GM12878 (cell line): ENCODE measurements at regions not wholly inside any gene's neighbourhood (a gene's known extent, or its start where the extent isn't known, plus 50 kb on each side); places are given as distances from the start of the nearest gene placed in this dataset.

Source experiments
- ATAC-seq: fragments of 200-7000 bp; cut with Tn5 transposase; 3 replicates; pipeline ENCODE4 v1.9.1; 2020; ENCODE audit warnings: mild to moderate bottlenecking, moderate library complexity
- BruUV-seq: library from RNA; stranded (reverse); fragments of 400-500 nt; replicated peaks from 2 replicates; lab custom pipeline; 2021; lab: Mats Ljungman, UMichigan
- CTCF ChIA-PET: fragments of 300-600 bp; sonication (Branson Sonifier 250); formaldehyde crosslinking; extraction: SDS; loops from one replicate; lab custom pipeline; 2021; ENCODE audit warnings: inconsistent platforms; lab: Yijun Ruan, JAX
- POLR2A ChIA-PET: fragments of 350-600 bp; formaldehyde crosslinking; extraction: SDS; loops from one replicate; lab custom pipeline; 2021; ENCODE audit warnings: inconsistent platforms; lab: Charles Lee
- RAD21 ChIA-PET: fragments of 300-600 bp; sonication (Branson Sonifier 250); formaldehyde crosslinking; loops from one replicate; lab custom pipeline; 2023; ENCODE audit warnings: antibody characterized with exemption; ENCODE audit not compliant: unreplicated experiment; lab: Charles Lee
- SMC1A ChIA-PET: fragments of 300-600 bp; sonication (Branson Sonifier 250); formaldehyde crosslinking; loops from one replicate; lab custom pipeline; 2023; ENCODE audit not compliant: unreplicated experiment, uncharacterized antibody; lab: Charles Lee
- DNase-seq: peaks from one replicate; pipeline ENCODE4 v3.0.0-alpha.2; 2011; ENCODE audit warnings: low read depth, low spot score
- FAIRE-seq: peaks from 3 replicates; lab custom pipeline; 2011; peaks lifted over from hg19 to GRCh38; lab: Jason Lieb, UNC
- H2AFZ ChIP-seq: 2 replicates; pipeline ENCODE4 v1.6.0; 2011; ENCODE audit warnings: low read depth, low read length, control low read depth; ENCODE audit not compliant: control insufficient read depth
- H3K27ac ChIP-seq: 2 replicates; pipeline ENCODE4 v1.5.1; 2011; ENCODE audit warnings: control low read depth; ENCODE audit not compliant: control insufficient read depth, insufficient read depth
- H3K27me3 ChIP-seq, 2 experiments: replicated peaks in 1 of 2; 2 replicates each; pipeline versions ENCODE4 v1.6.0 to v1.6.1; 2011; ENCODE audit warnings: low read length in 1 of 2; ENCODE audit not compliant: control insufficient read depth in 2 of 2, insufficient read depth in 2 of 2
- H3K36me3 ChIP-seq, 2 experiments: 2 replicates each; pipeline ENCODE4 v1.5.1; 2011; ENCODE audit warnings: low read length in 1 of 2; ENCODE audit not compliant: control insufficient read depth in 2 of 2, insufficient read depth in 2 of 2
- H3K4me1 ChIP-seq: 2 replicates; pipeline ENCODE4 v1.6.1; 2011; ENCODE audit warnings: mild to moderate bottlenecking, low read length, moderate library complexity, mixed read lengths; ENCODE audit not compliant: control insufficient read depth, insufficient read depth
- H3K4me2 ChIP-seq: 2 replicates; pipeline ENCODE4 v1.6.0; 2011; ENCODE audit warnings: control low read depth; ENCODE audit not compliant: control insufficient read depth, insufficient read depth
- H3K4me3 ChIP-seq: fragments of 200-600 bp; sonication (generic); 2 replicates; pipeline ENCODE4 v1.5.1; 2016
- H3K79me2 ChIP-seq: 2 replicates; pipeline ENCODE4 v1.6.0; 2011; ENCODE audit warnings: low read length; ENCODE audit not compliant: control insufficient read depth, insufficient read depth
- H3K9ac ChIP-seq: 2 replicates; pipeline ENCODE4 v1.8.0; 2011; ENCODE audit warnings: low read length, control low read depth, mixed read lengths; ENCODE audit not compliant: control insufficient read depth, insufficient read depth
- H3K9me3 ChIP-seq: replicated peaks from 3 replicates; pipeline ENCODE4 v1.5.1; 2011; ENCODE audit warnings: mild to moderate bottlenecking, low read length; ENCODE audit not compliant: control insufficient read depth, insufficient read depth
- H4K20me1 ChIP-seq: 2 replicates; pipeline ENCODE4 v1.6.0; 2011; ENCODE audit not compliant: control insufficient read depth, insufficient read depth
- CEBPZ ChIP-seq: fragments of 150-350 bp; IDR thresholded peaks from 2 replicates; pipeline ENCODE4 v1.6.1; 2016; ENCODE audit warnings: low read depth, low read length
- CTCF ChIP-seq, 3 experiments: IDR thresholded peaks in 2 of 3; conservative IDR thresholded peaks in 1 of 3; 2 replicates each; pipeline ENCODE4 v1.5.1; 2011; ENCODE audit warnings: low read depth in 3 of 3, low read length in 3 of 3, mild to moderate bottlenecking in 3 of 3, control low read depth in 2 of 3, moderate library complexity in 2 of 3, inconsistent platforms in 1 of 3, mixed read lengths in 1 of 3; ENCODE audit not compliant: control insufficient read depth in 2 of 3, insufficient read depth in 1 of 3; ENCODE audit errors: extremely low read depth in 1 of 3
- MAX ChIP-seq: IDR thresholded peaks from 2 replicates; pipeline ENCODE4 v1.6.1; 2012; ENCODE audit warnings: low read depth, low read length, improper control_type of control experiment
- POLR2AphosphoS2 ChIP-seq: IDR thresholded peaks from 2 replicates; pipeline ENCODE4 v1.6.1; 2011; ENCODE audit warnings: low read depth, mild to moderate bottlenecking, low read length, improper control_type of control experiment, moderate library complexity
- SKIL ChIP-seq: fragments of 450-650 bp; IDR thresholded peaks from 2 replicates; pipeline ENCODE4 v1.6.1; 2017; ENCODE audit warnings: mild to moderate bottlenecking, low read depth, inconsistent platforms; ENCODE audit not compliant: poor library complexity, severe bottlenecking
- SMC3 ChIP-seq: IDR thresholded peaks from 2 replicates; pipeline ENCODE4 v1.6.1; 2011; ENCODE audit warnings: low read length, improper control_type of control experiment, borderline replicate concordance
- ZNF592 ChIP-seq: fragments of 450-650 bp; IDR thresholded peaks from 2 replicates; pipeline ENCODE4 v1.6.1; 2017; ENCODE audit warnings: mild to moderate bottlenecking, moderate library complexity
- ZSCAN29 ChIP-seq: fragments of 450-650 bp; IDR thresholded peaks from 2 replicates; pipeline ENCODE4 v1.6.1; 2017; ENCODE audit warnings: mild to moderate bottlenecking, moderate library complexity
- WGBS: methylation state at CpG from one replicate; pipeline ENCODE4 v1.1.6; 2016; ENCODE audit warnings: low lambda C conversion rate; ENCODE audit not compliant: insufficient replicate concordance, insufficient coverage; ENCODE audit errors: missing lambda C conversion rate; 5-methylcytosine and 5-hydroxymethylcytosine counted together
- in situ Hi-C: fragments of 300-500 bp; cut with MboI; formaldehyde crosslinking; loops from 9 replicates; pipeline ENCODE4 v1.14.3; 2018; ENCODE audit warnings: mixed read lengths
- intact Hi-C: fragments of 100-400 bp; cut with micrococcal nuclease; formaldehyde crosslinking; loops from one replicate; pipeline ENCODE4 v1.14.2; 2022; ENCODE audit not compliant: unreplicated experiment

GRCh38 chr5:57845025-57845424 lies 362.4 kb upstream of the ACTBL2 start:
- Histone ChIP-seq H3K36me3 (no peaks in the 10 kb centered on the region), H3K27me3 (no peaks in the 10 kb centered on the region), H4K20me1 (no peaks in the 10 kb centered on the region), H3K9ac (no peak overlapping the region), H3K79me2 (no peaks in the 10 kb centered on the region), H3K4me3 (no peak overlapping the region), H2AFZ (no peak overlapping the region), H3K27ac (no peak overlapping the region), H3K4me1 (no peaks in the 10 kb centered on the region), H3K4me2 (no peak overlapping the region), H3K9me3 (no peaks in the 10 kb centered on the region)
- in situ Hi-C loops = no loop called here
- POLR2A ChIA-PET = no interaction called here
- DNase-seq (no peak), ATAC-seq (no peak), FAIRE-seq (no peak)
- CTCF ChIA-PET = no interaction called here
- RAD21 ChIA-PET = no interaction called here
- BruUV-seq = no TSS peak
- 39% methylated on average over 2 of the region's 2 CpGs for WGBS
- SMC1A ChIA-PET = no interaction called here
- intact Hi-C loops = no loop called here
- TF ChIP-seq CTCF (IDR thresholded peaks at IDR 0.05 in 2 of 3, conservative IDR thresholded peaks at IDR 0.05 in 1 of 3; ENCODE audit: control insufficient read depth in 2 of 3, extremely low read depth in 1 of 3, insufficient read depth in 1 of 3, low read depth in 3 of 3, low read length in 3 of 3) (no peak), SMC3 (no peak), SKIL (no peak), POLR2AphosphoS2 (no peak), ZNF592 (no peak), ZSCAN29 (no peak), MAX (no peak), CEBPZ (no peak)
